MCF 10A (cell line): ENCODE measurements at regions not wholly inside any gene's neighbourhood (a gene's known extent, or its start where the extent isn't known, plus 50 kb on each side); places are given as distances from the start of the nearest gene placed in this dataset.

Experiments
- BruUV-seq: library from RNA; stranded (reverse); fragments of 400-500 nt; replicated peaks from 2 replicates; lab custom pipeline; 2021; lab: Mats Ljungman, UMichigan
- CTCF ChIA-PET: fragments of 300-600 bp; sonication (Branson Sonifier 250); formaldehyde crosslinking; extraction: SDS; loops from one replicate; lab custom pipeline; 2021; ENCODE audit warnings: antibody characterized with exemption, inconsistent platforms; lab: Yijun Ruan, JAX
- POLR2A ChIA-PET: fragments of 300-600, 350-650 bp; sonication (Branson Sonifier 250); formaldehyde crosslinking; extraction: SDS; loops from one replicate; lab custom pipeline; 2020; ENCODE audit warnings: antibody characterized with exemption, inconsistent platforms; lab: Yijun Ruan, JAX
- DNase-seq: peaks from one replicate; pipeline ENCODE4 v3.0.0-alpha.2; 2018; ENCODE audit not compliant: unreplicated experiment
- H3K27ac Mint-ChIP-seq: one replicate; pipeline ENCODE4 v1.8.0; 2022; ENCODE audit warnings: mild to moderate bottlenecking, low read depth, mixed read lengths; ENCODE audit not compliant: unreplicated experiment
- H3K27me3 Mint-ChIP-seq: one replicate; pipeline ENCODE4 v1.8.0; 2022; ENCODE audit warnings: mixed read lengths; ENCODE audit not compliant: insufficient read depth, unreplicated experiment
- H3K36me3 Mint-ChIP-seq: one replicate; pipeline ENCODE4 v1.8.0; 2022; ENCODE audit warnings: mild to moderate bottlenecking, moderate library complexity, mixed read lengths; ENCODE audit not compliant: insufficient read depth, unreplicated experiment
- H3K4me1 Mint-ChIP-seq: one replicate; pipeline ENCODE4 v1.8.0; 2022; ENCODE audit warnings: mixed read lengths; ENCODE audit not compliant: insufficient read depth, unreplicated experiment
- H3K4me3 Mint-ChIP-seq: one replicate; pipeline ENCODE4 v1.8.0; 2022; ENCODE audit warnings: mild to moderate bottlenecking, moderate library complexity, mixed read lengths; ENCODE audit not compliant: unreplicated experiment
- H3K9me3 Mint-ChIP-seq: one replicate; pipeline ENCODE4 v1.8.0; 2022; ENCODE audit warnings: mixed read lengths; ENCODE audit not compliant: unreplicated experiment
- intact Hi-C: fragments of 100-400 bp; cut with micrococcal nuclease; formaldehyde crosslinking; loops from 2 replicates; pipeline ENCODE4 v1.14.1; 2022
- TF ChIP-seq, protein P1 (sequence below): fragments of 200-600 bp; IDR thresholded peaks from one replicate; pipeline ENCODE4 v1.8.0; 2022; ENCODE audit warnings: antibody characterized with exemption, mild to moderate bottlenecking; ENCODE audit not compliant: unreplicated experiment

DNA sequence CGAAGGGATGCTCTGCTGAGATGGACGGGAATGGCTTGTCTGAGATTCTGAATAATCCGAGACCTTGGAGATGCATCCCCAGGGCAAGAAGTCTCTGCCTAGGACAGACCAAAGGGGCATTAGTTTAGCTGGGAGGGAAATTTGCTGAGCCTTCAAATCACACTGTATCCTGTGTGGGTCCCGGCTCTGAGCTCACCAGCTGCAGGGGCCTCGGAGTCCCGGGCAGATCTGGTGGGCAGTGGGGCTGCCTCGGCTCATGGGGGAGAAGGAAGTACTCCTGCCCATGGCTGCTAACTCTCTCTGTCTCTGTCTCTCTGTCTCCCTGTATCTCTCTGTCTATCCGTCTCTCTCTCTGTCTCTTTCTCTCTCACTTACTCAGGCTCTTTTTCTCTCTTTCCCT is 522.4 kb downstream of the TBC1D22A start:
- DNase-seq: no peak
- TF ChIP-seq, protein P1, sequence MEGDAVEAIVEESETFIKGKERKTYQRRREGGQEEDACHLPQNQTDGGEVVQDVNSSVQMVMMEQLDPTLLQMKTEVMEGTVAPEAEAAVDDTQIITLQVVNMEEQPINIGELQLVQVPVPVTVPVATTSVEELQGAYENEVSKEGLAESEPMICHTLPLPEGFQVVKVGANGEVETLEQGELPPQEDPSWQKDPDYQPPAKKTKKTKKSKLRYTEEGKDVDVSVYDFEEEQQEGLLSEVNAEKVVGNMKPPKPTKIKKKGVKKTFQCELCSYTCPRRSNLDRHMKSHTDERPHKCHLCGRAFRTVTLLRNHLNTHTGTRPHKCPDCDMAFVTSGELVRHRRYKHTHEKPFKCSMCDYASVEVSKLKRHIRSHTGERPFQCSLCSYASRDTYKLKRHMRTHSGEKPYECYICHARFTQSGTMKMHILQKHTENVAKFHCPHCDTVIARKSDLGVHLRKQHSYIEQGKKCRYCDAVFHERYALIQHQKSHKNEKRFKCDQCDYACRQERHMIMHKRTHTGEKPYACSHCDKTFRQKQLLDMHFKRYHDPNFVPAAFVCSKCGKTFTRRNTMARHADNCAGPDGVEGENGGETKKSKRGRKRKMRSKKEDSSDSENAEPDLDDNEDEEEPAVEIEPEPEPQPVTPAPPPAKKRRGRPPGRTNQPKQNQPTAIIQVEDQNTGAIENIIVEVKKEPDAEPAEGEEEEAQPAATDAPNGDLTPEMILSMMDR: no peak
- intact Hi-C loops: no loop called here
- BruUV-seq: no TSS peak
- ChIA-PET CTCF (no interaction called here), POLR2A (no interaction called here)
- no peak overlapping the region for H3K4me3 Mint-ChIP-seq
- H3K4me1 Mint-ChIP-seq: peaks cover 6% of the 10 kb centered on the region
- H3K27me3 Mint-ChIP-seq: peaks cover 31% of the 10 kb centered on the region
- peaks cover 7% of the 10 kb centered on the region for H3K9me3 Mint-ChIP-seq
- H3K27ac Mint-ChIP-seq: no peak overlapping the region
- H3K36me3 Mint-ChIP-seq: peaks cover 7% of the 10 kb centered on the region

DNA sequence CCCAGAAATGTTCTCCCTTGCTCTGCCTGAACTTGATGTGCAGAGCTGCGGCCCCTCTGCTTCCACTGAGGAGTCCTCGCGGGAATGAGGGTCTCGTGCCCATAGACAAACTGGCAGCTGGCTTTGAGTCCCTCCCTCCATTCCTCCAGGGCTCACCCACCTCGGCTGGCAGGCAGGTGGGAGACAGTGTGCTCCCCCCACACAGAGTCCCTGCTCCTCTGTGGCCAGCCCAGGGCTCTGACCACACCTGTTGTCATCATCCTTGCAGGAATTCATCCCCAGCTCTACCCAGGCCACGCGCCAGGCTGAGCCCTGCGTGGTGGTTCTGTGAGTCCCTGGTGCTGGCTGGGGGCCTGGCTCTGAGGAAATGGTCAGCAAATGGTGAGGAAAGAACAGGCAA is 521.9 kb downstream of the TBC1D22A start:
- Mint-ChIP-seq H3K27ac (no peak overlapping the region), H3K9me3 (peaks cover 7% of the 10 kb centered on the region), H3K4me3 (no peak overlapping the region), H3K4me1 (peaks cover 6% of the 10 kb centered on the region), H3K36me3 (peaks cover 7% of the 10 kb centered on the region), H3K27me3 (peaks cover 31% of the 10 kb centered on the region)
- intact Hi-C loops: no loop called here
- ChIA-PET CTCF (no interaction called here), POLR2A (interaction anchor here (0.6 kb wide), 1 partner anchor 460 kb away, joined by 3 read pairs; no protein-coding TSS in a partner anchor)
- TF ChIP-seq, protein P1: no peak
- no peak for DNase-seq
- no TSS peak for BruUV-seq

DNA sequence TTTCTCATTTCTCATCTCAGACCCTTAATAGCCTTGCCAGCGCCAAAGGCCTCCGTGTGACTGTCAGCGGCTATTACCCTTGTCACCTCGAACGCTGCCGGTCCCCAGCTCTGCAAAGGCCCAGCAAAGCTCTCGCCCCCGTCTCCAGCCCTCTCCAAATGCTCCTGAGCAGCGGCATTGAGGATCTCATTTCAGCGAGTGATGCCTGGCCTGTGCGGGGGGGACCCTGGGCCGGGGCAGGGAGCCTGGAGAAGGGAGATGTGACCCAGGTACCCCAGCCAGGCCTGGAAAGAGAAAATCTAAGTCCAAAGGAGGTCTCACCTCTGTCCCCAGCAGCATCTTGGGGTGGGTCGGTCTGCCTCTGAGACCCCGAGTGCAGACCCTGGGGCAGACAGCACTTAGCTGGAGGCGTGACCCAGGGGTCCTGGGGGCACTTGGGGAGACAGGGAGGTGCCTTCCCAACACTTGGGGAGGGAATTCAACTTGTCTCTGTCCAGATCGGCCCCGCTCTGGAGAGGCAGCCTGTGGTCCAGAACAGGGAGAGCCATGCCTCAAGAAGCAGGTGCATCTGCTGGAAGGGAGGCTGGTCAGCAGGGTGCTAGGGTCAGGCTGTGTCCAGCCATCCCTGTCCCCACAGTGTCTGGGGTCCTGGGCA is 521.3 kb downstream of the TBC1D22A start:
- ChIA-PET POLR2A (interaction anchor here (0.6 to 0.8 kb wide), 2 partner anchors 14 to 460 kb away, joined by 3 to 5 read pairs; no protein-coding TSS in a partner anchor), CTCF (no interaction called here)
- H3K9me3 Mint-ChIP-seq: peaks cover 7% of the 10 kb centered on the region
- no peak overlapping the region for H3K4me3 Mint-ChIP-seq
- H3K36me3 Mint-ChIP-seq: peaks cover 7% of the 10 kb centered on the region
- BruUV-seq: no TSS peak
- TF ChIP-seq, protein P1: no peak
- no peak for DNase-seq
- intact Hi-C loops: no loop called here
- peaks cover 6% of the 10 kb centered on the region for H3K4me1 Mint-ChIP-seq
- H3K27ac Mint-ChIP-seq: no peak overlapping the region
- peaks cover 32% of the 10 kb centered on the region for H3K27me3 Mint-ChIP-seq

DNA sequence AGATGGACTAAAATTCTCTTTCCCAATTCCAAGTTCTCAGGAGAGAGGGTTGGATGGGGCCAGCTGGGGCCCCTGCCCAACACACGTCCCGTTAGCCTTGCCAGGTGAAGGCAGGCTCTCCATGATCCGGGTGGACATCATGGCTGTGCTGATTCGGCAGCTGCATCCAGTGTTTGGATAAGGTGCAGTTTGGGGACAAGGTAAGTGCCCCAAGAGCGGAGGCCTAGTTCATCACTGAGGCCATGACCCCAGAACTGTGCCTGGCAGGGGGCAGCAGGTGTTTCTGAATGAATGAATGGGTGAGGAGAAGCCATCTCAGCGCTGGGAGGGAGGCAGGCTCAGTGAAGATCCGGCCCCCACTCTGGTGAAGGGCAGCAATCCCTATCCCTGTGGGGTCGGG is 520.4 kb downstream of the TBC1D22A start:
- Mint-ChIP-seq H3K4me3 (no peak overlapping the region), H3K4me1 (peaks cover 6% of the 10 kb centered on the region), H3K27me3 (peaks cover 32% of the 10 kb centered on the region), H3K27ac (no peak overlapping the region), H3K9me3 (no peaks in the 10 kb centered on the region), H3K36me3 (peaks cover 7% of the 10 kb centered on the region)
- no TSS peak for BruUV-seq
- intact Hi-C loops: no loop called here
- POLR2A ChIA-PET: interaction anchor here (0.7 to 0.8 kb wide), 2 partner anchors 15 to 331 kb away, joined by 3 to 5 read pairs; no protein-coding TSS in a partner anchor
- CTCF ChIA-PET: interaction anchor here (0.5 kb wide), 1 partner anchor 395 kb away, joined by 3 read pairs; no protein-coding TSS in a partner anchor
- TF ChIP-seq, protein P1: no peak
- no peak for DNase-seq
